D721Med (cell line): ENCODE measurements at regions not wholly inside any gene's neighbourhood (a gene's known extent, or its start where the extent isn't known, plus 50 kb on each side); places are given as distances from the start of the nearest gene placed in this dataset.

Experiments used
- DNase-seq: peaks from one replicate; pipeline ENCODE4 v3.0.0; 2011; ENCODE audit warnings: low spot score; ENCODE audit not compliant: insufficient read length
- FAIRE-seq: peaks from 2 replicates; lab custom pipeline; 2011; peaks lifted over from hg19 to GRCh38; lab: Jason Lieb, UNC
- TF ChIP-seq, protein P1 (sequence below): IDR thresholded peaks from 2 replicates; pipeline ENCODE4 v1.5.1; 2012; ENCODE audit warnings: mild to moderate bottlenecking, control low read depth; ENCODE audit not compliant: insufficient read depth; ENCODE audit errors: missing control alignments

GRCh38 chr3:87855211-87855610 is 203.6 kb downstream of the CGGBP1 start:
- no peak for FAIRE-seq
- no peak for DNase-seq
- TF ChIP-seq, protein P1, sequence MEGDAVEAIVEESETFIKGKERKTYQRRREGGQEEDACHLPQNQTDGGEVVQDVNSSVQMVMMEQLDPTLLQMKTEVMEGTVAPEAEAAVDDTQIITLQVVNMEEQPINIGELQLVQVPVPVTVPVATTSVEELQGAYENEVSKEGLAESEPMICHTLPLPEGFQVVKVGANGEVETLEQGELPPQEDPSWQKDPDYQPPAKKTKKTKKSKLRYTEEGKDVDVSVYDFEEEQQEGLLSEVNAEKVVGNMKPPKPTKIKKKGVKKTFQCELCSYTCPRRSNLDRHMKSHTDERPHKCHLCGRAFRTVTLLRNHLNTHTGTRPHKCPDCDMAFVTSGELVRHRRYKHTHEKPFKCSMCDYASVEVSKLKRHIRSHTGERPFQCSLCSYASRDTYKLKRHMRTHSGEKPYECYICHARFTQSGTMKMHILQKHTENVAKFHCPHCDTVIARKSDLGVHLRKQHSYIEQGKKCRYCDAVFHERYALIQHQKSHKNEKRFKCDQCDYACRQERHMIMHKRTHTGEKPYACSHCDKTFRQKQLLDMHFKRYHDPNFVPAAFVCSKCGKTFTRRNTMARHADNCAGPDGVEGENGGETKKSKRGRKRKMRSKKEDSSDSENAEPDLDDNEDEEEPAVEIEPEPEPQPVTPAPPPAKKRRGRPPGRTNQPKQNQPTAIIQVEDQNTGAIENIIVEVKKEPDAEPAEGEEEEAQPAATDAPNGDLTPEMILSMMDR: no peak

- TF ChIP-seq, protein P1: no peak
- no peak for FAIRE-seq
Observed at GRCh38 chr3:87848003-87848402, 210.8 kb downstream of the CGGBP1 start.

DNA sequence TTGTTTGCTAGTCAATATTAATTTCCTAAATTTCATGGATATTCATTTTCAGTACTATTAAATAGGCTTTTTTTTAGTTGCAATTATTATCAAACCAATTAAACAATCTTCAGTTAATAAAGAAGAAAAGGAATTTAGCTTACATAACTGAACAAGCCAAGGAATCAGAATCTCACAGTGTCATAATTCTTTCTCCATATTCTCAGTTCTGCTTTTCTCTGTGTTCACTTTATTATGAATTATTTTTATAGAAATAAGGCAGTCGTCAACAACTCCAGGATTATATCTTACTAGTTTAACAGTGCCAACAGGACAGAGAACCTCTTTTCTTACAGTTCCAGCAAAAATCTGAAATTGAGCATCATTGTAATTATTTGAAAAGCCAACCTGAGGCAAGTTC is 221.7 kb downstream of the CGGBP1 start:
- FAIRE-seq: no peak
- TF ChIP-seq, protein P1: no peak
- no peak for DNase-seq

More at GRCh38 chr3:87848003-87848402, 210.8 kb downstream of the CGGBP1 start:
- DNase-seq: no peak

GRCh38 chr3:87836026-87836425 is 222.8 kb downstream of the CGGBP1 start:
- TF ChIP-seq, protein P1: no peak
- DNase-seq: no peak
- no peak for FAIRE-seq

DNA sequence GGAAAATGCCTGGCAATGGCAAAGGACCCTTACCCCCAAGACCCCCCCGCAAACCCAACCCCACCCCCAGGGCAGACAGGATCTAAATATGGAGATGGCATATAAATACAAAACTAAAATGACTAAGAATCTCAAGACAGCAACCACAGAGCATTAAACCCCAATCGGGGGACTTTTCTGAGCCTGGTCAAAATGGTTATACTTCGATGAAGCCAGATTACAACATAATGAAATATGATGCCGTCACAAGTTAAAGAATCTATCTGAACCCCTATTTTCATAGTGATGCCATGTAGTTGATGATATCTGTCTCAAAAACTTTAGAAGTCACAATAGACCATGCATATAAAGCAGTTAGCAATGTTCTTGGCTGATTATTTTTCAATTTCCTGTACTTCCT is 223.6 kb downstream of the CGGBP1 start:
- no peak for DNase-seq
- no peak for FAIRE-seq
- TF ChIP-seq, protein P1: no peak

GRCh38 chr3:87834327-87834726 is 224.5 kb downstream of the CGGBP1 start:
- FAIRE-seq: no peak
- TF ChIP-seq, protein P1: no peak

GRCh38 chr3:87833039-87833377 is 225.8 kb downstream of the CGGBP1 start:
- FAIRE-seq (no peak), DNase-seq (no peak)
- TF ChIP-seq, protein P1: no peak

More at GRCh38 chr3:87834327-87834726, 224.5 kb downstream of the CGGBP1 start:
- DNase-seq: no peak
